Caco-2 (cell line): ENCODE measurements at regions not wholly inside any gene's neighbourhood (a gene's known extent, or its start where the extent isn't known, plus 50 kb on each side); places are given as distances from the start of the nearest gene placed in this dataset.

Experiments
- BruUV-seq: library from RNA; stranded (reverse); fragments of 400-500 nt; replicated peaks from 2 replicates; lab custom pipeline; 2021; lab: Mats Ljungman, UMichigan
- CTCF ChIA-PET: fragments of 300-600 bp; sonication (Branson Sonifier 250); formaldehyde crosslinking; loops from one replicate; lab custom pipeline; 2022; ENCODE audit warnings: antibody characterized with exemption; lab: Charles Lee
- POLR2A ChIA-PET: fragments of 300-600 bp; sonication (Branson Sonifier 250); formaldehyde crosslinking; loops from one replicate; lab custom pipeline; 2022; ENCODE audit warnings: antibody characterized with exemption; lab: Charles Lee
- DNase-seq, 2 experiments: peaks; one replicate each; pipeline versions ENCODE4 v3.0.0 to v3.0.0-alpha.2; 2020 to 2022
- H3K27me3 ChIP-seq: replicated peaks from 2 replicates; pipeline ENCODE4 v1.6.0; 2011; ENCODE audit warnings: low read length; ENCODE audit not compliant: control insufficient read depth, insufficient read depth
- H3K36me3 ChIP-seq: 2 replicates; pipeline ENCODE4 v1.5.1; 2011; ENCODE audit warnings: low read length; ENCODE audit not compliant: control insufficient read depth, insufficient read depth
- H3K4me1 ChIP-seq: fragments of 250-450 bp; sonication (Bioruptor Pico); 2 replicates; pipeline ENCODE4 v1.5.1; 2020; ENCODE audit warnings: mild to moderate bottlenecking
- H3K4me3 ChIP-seq: 2 replicates; pipeline ENCODE4 v1.5.1; 2011; ENCODE audit warnings: low read depth, mild to moderate bottlenecking, control low read depth, low read length
- H3K9me3 ChIP-seq: fragments of 250-450 bp; sonication (Bioruptor Pico); 2 replicates; pipeline ENCODE4 v1.5.1; 2020; ENCODE audit warnings: mild to moderate bottlenecking, moderate library complexity
- H3K27ac Mint-ChIP-seq: one replicate; pipeline ENCODE4 v1.8.0; 2022; ENCODE audit warnings: mixed read lengths; ENCODE audit not compliant: unreplicated experiment
- H3K27me3 Mint-ChIP-seq: one replicate; pipeline ENCODE4 v1.8.0; 2022; ENCODE audit warnings: mixed read lengths; ENCODE audit not compliant: insufficient read depth, unreplicated experiment
- H3K36me3 Mint-ChIP-seq: one replicate; pipeline ENCODE4 v1.8.0; 2022; ENCODE audit warnings: mild to moderate bottlenecking, mixed read lengths; ENCODE audit not compliant: insufficient read depth, unreplicated experiment
- H3K4me1 Mint-ChIP-seq: one replicate; pipeline ENCODE4 v1.8.0; 2022; ENCODE audit warnings: low read depth, mixed read lengths; ENCODE audit not compliant: unreplicated experiment
- H3K4me3 Mint-ChIP-seq: one replicate; pipeline ENCODE4 v1.8.0; 2022; ENCODE audit warnings: mild to moderate bottlenecking, moderate library complexity, mixed read lengths; ENCODE audit not compliant: unreplicated experiment
- H3K9me3 Mint-ChIP-seq: one replicate; pipeline ENCODE4 v1.8.0; 2022; ENCODE audit warnings: mixed read lengths; ENCODE audit not compliant: unreplicated experiment
- intact Hi-C: fragments of 100-400 bp; cut with micrococcal nuclease; formaldehyde crosslinking; loops from one replicate; pipeline ENCODE4 v1.10.0; 2022; ENCODE audit not compliant: unreplicated experiment
- TF ChIP-seq, protein P1 (sequence below), 2 experiments: fragments of 200-600 bp in 1 of 2; IDR thresholded peaks; 1 replicate in 1 of 2; 2 replicates in 1 of 2; pipeline versions ENCODE4 v1.5.1 to v1.8.0; 2011 to 2022; ENCODE audit warnings: antibody characterized with exemption in 1 of 2, control low read depth in 1 of 2, inconsistent platforms in 1 of 2, low read depth in 1 of 2, low read length in 1 of 2, mild to moderate bottlenecking in 1 of 2, moderate library complexity in 1 of 2; ENCODE audit not compliant: insufficient read depth in 1 of 2, severe bottlenecking in 1 of 2, unreplicated experiment in 1 of 2

GRCh38 chr1:95179205-95179986 lies 54.6 kb upstream of the RWDD3 start:
- H3K27me3 ChIP-seq: no peaks in the 10 kb centered on the region
- no peak overlapping the region for H3K4me3 ChIP-seq
- no peak overlapping the region for H3K4me3 Mint-ChIP-seq
- H3K4me1 ChIP-seq: no peaks in the 10 kb centered on the region
- intact Hi-C loops: no loop called here
- BruUV-seq: no TSS peak
- H3K27ac Mint-ChIP-seq: no peak overlapping the region
- no peaks in the 10 kb centered on the region for H3K9me3 Mint-ChIP-seq
- H3K36me3 ChIP-seq: no peaks in the 10 kb centered on the region
- H3K27me3 Mint-ChIP-seq: no peaks in the 10 kb centered on the region
- no peak for DNase-seq
- ChIA-PET POLR2A (no interaction called here), CTCF (no interaction called here)
- no peaks in the 10 kb centered on the region for H3K9me3 ChIP-seq
- H3K4me1 Mint-ChIP-seq: no peaks in the 10 kb centered on the region
- peaks cover 5% of the 10 kb centered on the region for H3K36me3 Mint-ChIP-seq
- TF ChIP-seq, protein P1, sequence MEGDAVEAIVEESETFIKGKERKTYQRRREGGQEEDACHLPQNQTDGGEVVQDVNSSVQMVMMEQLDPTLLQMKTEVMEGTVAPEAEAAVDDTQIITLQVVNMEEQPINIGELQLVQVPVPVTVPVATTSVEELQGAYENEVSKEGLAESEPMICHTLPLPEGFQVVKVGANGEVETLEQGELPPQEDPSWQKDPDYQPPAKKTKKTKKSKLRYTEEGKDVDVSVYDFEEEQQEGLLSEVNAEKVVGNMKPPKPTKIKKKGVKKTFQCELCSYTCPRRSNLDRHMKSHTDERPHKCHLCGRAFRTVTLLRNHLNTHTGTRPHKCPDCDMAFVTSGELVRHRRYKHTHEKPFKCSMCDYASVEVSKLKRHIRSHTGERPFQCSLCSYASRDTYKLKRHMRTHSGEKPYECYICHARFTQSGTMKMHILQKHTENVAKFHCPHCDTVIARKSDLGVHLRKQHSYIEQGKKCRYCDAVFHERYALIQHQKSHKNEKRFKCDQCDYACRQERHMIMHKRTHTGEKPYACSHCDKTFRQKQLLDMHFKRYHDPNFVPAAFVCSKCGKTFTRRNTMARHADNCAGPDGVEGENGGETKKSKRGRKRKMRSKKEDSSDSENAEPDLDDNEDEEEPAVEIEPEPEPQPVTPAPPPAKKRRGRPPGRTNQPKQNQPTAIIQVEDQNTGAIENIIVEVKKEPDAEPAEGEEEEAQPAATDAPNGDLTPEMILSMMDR (IDR thresholded peaks at IDR 0.05; ENCODE audit: insufficient read depth in 1 of 2, low read depth in 1 of 2, low read length in 1 of 2, severe bottlenecking in 1 of 2, unreplicated experiment in 1 of 2): no peak

- H3K4me3 Mint-ChIP-seq: no peak overlapping the region
- ChIA-PET CTCF (no interaction called here), POLR2A (no interaction called here)
- DNase-seq: no peak
- TF ChIP-seq, protein P1 (IDR thresholded peaks at IDR 0.05; ENCODE audit: insufficient read depth in 1 of 2, low read depth in 1 of 2, low read length in 1 of 2, severe bottlenecking in 1 of 2, unreplicated experiment in 1 of 2): no peak
- Histone ChIP-seq H3K9me3 (no peaks in the 10 kb centered on the region), H3K4me3 (no peak overlapping the region), H3K27me3 (no peaks in the 10 kb centered on the region), H3K4me1 (no peaks in the 10 kb centered on the region), H3K36me3 (no peaks in the 10 kb centered on the region)
- H3K27ac Mint-ChIP-seq: no peak overlapping the region
- H3K36me3 Mint-ChIP-seq: no peaks in the 10 kb centered on the region
- no TSS peak for BruUV-seq
- H3K27me3 Mint-ChIP-seq: no peaks in the 10 kb centered on the region
- H3K9me3 Mint-ChIP-seq: no peaks in the 10 kb centered on the region
- no peaks in the 10 kb centered on the region for H3K4me1 Mint-ChIP-seq
- intact Hi-C loops: no loop called here
These were observed 53.6 kb upstream of the RWDD3 start for GRCh38 chr1:95180371-95180770.

GRCh38 chr1:95181096-95181495 lies 52.9 kb upstream of the RWDD3 start:
- H3K9me3 Mint-ChIP-seq: no peaks in the 10 kb centered on the region
- BruUV-seq: no TSS peak
- H3K27ac Mint-ChIP-seq: no peak overlapping the region
- TF ChIP-seq, protein P1 (IDR thresholded peaks at IDR 0.05; ENCODE audit: insufficient read depth in 1 of 2, low read depth in 1 of 2, low read length in 1 of 2, severe bottlenecking in 1 of 2, unreplicated experiment in 1 of 2): no peak
- Histone ChIP-seq H3K4me3 (no peak overlapping the region), H3K4me1 (no peaks in the 10 kb centered on the region), H3K9me3 (no peaks in the 10 kb centered on the region), H3K36me3 (no peaks in the 10 kb centered on the region), H3K27me3 (no peaks in the 10 kb centered on the region)
- H3K4me3 Mint-ChIP-seq: no peak overlapping the region
- POLR2A ChIA-PET: no interaction called here
- H3K36me3 Mint-ChIP-seq: no peaks in the 10 kb centered on the region
- no peak for DNase-seq
- intact Hi-C loops: no loop called here
- CTCF ChIA-PET: no interaction called here
- H3K27me3 Mint-ChIP-seq: no peaks in the 10 kb centered on the region
- H3K4me1 Mint-ChIP-seq: no peaks in the 10 kb centered on the region
